HL-60 (cell line): ENCODE measurements at regions not wholly inside any gene's neighbourhood (a gene's known extent, or its start where the extent isn't known, plus 50 kb on each side); places are given as distances from the start of the nearest gene placed in this dataset.
"Not testable (repeated sequence)": the region's sequence is repeated elsewhere in the genome, so short reads cannot be mapped to it uniquely, and the experiment has no call there.

ENCODE experiments used
- DNase-seq, 2 experiments: peaks; one replicate each; pipeline ENCODE4 v3.0.0-alpha.2; 2010 to 2020; ENCODE audit warnings: low read depth in 1 of 2, low spot score in 1 of 2
- H3K27ac ChIP-seq: fragments of 250-450 bp; sonication (Bioruptor Pico); replicated peaks from 2 replicates; pipeline ENCODE4 v1.5.1; 2020; ENCODE audit warnings: mild to moderate bottlenecking, moderate library complexity
- H3K27me3 ChIP-seq: fragments of 250-450 bp; sonication (Bioruptor Pico); 2 replicates; pipeline ENCODE4 v1.5.1; 2021; ENCODE audit warnings: mild to moderate bottlenecking, moderate library complexity; ENCODE audit not compliant: insufficient read depth, poor library complexity, severe bottlenecking
- H3K4me3 ChIP-seq: replicated peaks from 2 replicates; pipeline ENCODE4 v1.5.1; 2011; ENCODE audit warnings: mild to moderate bottlenecking, control low read depth, low read length; ENCODE audit not compliant: insufficient read depth
- CTCF ChIP-seq: IDR thresholded peaks from one replicate; pipeline ENCODE4 v1.5.1; 2011; ENCODE audit warnings: low read length, control low read depth, inconsistent platforms; ENCODE audit not compliant: insufficient read depth
- GABPA ChIP-seq: IDR thresholded peaks from 2 replicates; pipeline ENCODE4 v1.6.1; 2012; ENCODE audit warnings: low read depth
- POLR2AphosphoS5 ChIP-seq: IDR thresholded peaks from 2 replicates; pipeline ENCODE4 v1.6.1; 2012; ENCODE audit warnings: low read depth
- REST ChIP-seq: IDR thresholded peaks from 2 replicates; pipeline ENCODE4 v1.6.1; 2012; ENCODE audit warnings: low read depth; ENCODE audit not compliant: insufficient replicate concordance
- SPI1 ChIP-seq: IDR thresholded peaks from 2 replicates; pipeline ENCODE4 v1.6.1; 2012; ENCODE audit warnings: low read depth, mild to moderate bottlenecking, borderline replicate concordance

- Histone ChIP-seq H3K27me3 (no peaks in the 10 kb centered on the region), H3K4me3 (no peak overlapping the region), H3K27ac (no peak overlapping the region)
- TF ChIP-seq SPI1 (no peak), REST (no peak)
- DNase-seq = no peak
Measured at GRCh38 chr13:78061806-78062205, 143.2 kb upstream of the EDNRB start.

- no peak for DNase-seq
- Histone ChIP-seq H3K27me3 (no peaks in the 10 kb centered on the region), H3K27ac (no peak overlapping the region), H3K4me3 (no peak overlapping the region)
- TF ChIP-seq GABPA (no peak), REST (no peak), POLR2AphosphoS5 (no peak), SPI1 (no peak), CTCF (no peak)
Measured at GRCh38 chr13:78060966-78061365, 142.3 kb upstream of the EDNRB start.

- not testable (repeated sequence) for H3K4me3 ChIP-seq, H3K27me3 ChIP-seq, H3K27ac ChIP-seq, DNase-seq
Measured at GRCh38 chr13:78056865-78057264, 138.2 kb upstream of the EDNRB start.

- no peak for DNase-seq
- no peaks in the 10 kb centered on the region for H3K27me3 ChIP-seq
- H3K4me3 ChIP-seq = no peak overlapping the region
- TF ChIP-seq SPI1 = no peak
- no peak for TF ChIP-seq CTCF
- no peak for TF ChIP-seq POLR2AphosphoS5
- TF ChIP-seq GABPA = no peak
- no peak for TF ChIP-seq REST
- H3K27ac ChIP-seq = no peak overlapping the region
Measured at GRCh38 chr13:78054157-78054556, 135.5 kb upstream of the EDNRB start.
